Fibroblast of skin of left biceps (primary cell): ENCODE measurements at regions not wholly inside any gene's neighbourhood (a gene's known extent, or its start where the extent isn't known, plus 50 kb on each side); places are given as distances from the start of the nearest gene placed in this dataset.
"Not testable (repeated sequence)": the region's sequence is repeated elsewhere in the genome, so short reads cannot be mapped to it uniquely, and the experiment has no call there.

Experiments used
- DNase-seq, 2 experiments: peaks; one replicate each; pipeline ENCODE4 v3.0.0-alpha.2; 2013; ENCODE audit warnings: low read depth in 2 of 2

DNA sequence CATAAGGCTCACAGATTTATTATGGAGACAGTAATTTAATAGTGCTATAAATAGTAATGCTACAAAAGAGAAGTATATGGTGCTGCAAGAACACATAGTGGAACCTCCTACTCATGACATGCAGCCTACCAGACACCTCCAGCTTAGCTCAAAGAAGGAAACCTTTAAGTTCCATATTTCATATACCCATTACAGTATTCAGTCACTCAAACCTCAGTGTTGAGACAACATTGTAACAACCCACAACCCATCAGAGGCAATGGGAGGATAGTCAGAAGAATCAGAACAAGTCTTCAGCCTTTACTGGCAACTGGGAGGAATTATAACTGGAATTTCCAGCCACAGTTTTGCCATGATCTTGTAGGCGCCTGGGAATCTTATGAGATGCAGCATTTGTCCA lies 186.3 kb upstream of the VSTM2A start:
- no peak for DNase-seq

DNA sequence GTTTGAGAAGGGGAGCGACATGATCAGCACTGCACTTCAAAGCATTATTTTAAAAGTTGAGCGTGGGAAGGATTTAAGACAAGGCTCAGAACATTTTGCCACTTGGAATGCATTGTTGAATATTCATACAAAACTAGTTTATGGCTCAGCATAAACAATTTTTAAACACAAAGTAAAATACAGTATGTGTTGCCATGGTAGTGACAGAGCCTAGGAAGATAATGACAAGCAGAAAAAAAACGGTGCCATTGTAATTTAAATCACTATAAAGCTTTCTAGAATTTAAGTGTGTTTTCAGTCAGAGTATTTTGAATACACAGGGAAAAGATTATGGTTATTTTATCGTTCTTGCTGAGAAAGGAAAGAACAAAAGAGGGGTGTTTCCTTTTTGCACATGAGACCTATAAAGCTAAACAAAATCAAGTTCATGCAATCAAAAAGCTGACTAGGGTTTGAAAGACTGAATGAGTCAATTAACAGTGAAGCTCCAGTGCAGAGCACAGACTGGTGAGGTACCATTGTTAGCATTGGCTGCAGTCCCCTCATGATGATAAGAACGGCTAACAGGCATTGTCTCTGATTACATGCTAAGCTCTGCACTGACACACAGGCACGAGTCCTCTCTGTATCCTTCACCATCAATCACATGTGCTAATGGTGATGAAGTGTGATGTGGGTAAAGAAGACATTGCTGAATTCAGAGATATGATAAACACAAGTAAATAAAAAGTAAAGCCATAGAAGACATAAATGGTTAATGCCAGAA lies 181.9 kb upstream of the VSTM2A start:
- DNase-seq = no peak

GRCh38 chr7:54390565-54390964 lies 151.6 kb upstream of the VSTM2A start:
- no peak for DNase-seq

GRCh38 chr7:54392935-54393334 lies 149.2 kb upstream of the VSTM2A start:
- no peak for DNase-seq

DNA sequence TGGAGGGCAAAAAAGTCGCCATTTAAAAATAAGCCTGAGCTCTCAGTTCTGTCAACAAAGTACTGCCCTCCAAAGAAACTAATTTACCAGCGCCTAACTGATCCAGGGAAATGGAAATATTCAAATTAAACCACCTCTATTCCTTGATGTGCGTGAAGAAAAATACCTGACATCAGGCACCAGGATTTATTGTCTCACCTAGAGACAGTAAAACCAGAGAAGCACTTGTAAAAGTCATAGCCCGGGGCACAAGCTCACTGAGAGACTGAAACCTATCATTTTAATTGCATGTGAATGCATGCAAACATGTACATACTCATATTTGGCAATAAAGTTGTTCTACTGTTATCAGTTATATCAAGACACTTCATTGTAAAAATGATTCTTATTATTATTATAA lies 147.3 kb upstream of the VSTM2A start:
- DNase-seq = no peak

DNA sequence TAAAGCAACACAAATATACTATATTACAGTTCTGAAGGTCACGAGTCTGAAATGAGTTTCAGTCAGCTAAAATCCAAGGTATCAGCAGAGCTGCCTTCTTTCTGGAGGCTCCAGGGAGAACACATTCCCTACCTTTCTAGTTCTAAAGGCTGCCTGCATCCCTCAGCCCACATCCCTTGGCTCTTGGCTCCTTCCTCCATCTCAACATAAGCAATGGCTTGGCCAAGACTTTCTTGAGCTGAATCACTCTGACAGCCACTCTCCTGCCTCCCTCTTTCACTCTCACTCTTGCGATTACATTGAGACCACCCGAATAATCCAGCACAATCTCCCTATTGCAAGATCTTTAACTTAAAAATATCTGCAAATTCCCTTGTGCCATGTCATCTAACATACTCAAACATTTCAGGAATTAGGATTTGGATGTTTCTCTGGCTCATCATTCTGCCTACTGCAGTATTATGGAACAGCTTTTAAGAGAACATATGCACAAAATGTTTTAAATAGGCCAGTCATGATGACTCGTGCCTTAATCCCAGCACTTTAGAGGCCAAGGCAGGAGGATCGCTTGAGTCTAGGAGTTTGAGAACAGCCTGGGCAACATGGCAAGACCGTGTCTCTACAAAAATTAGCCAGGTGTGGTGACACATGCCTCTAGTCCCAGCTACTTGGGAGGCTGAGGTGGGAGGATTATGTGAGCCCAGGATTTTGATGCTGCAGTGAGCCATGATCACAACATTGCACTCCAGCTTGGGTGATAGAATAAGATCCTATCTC lies 144.2 kb upstream of the VSTM2A start:
- DNase-seq = no peak

DNA sequence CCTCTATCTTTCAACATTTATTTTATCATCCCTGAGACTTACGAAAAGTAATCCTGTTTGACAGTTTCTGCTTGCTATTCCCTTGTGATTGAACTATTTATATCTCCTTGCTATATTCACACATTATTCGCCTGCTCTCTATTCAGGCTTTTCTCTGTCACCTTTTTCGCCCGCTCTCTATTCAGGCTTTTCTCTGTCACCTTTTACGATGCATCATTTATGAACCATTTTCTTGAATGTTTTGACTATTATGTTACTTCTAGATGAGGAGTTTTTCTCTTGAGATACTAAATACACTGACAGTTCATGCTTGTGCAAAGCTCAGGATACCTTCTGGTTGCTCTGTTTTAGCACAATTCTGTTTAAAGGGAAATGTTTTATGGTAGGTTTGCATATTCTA lies 143.3 kb upstream of the VSTM2A start:
- no peak for DNase-seq

GRCh38 chr7:54409917-54410316 lies 132.3 kb upstream of the VSTM2A start:
- DNase-seq = no peak

DNA sequence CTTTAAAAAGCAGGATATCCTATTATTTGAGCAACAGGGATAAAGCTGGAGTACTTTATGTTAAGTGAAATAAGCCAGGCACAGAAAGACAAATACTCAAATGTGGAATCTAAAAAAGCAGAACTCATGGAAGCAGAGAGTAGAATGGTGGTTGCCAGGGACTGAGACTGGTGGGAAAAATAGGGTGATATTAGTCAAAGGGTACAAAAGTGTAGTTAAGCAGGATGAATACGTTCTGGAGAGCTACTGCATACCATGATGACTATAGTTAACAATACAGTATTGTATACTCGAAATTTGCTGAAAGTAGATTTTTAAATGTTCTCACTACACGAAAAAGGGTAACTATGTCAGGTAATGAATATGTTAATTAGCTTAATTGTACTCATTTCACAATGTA lies 125.5 kb upstream of the VSTM2A start:
- no peak for DNase-seq

DNA sequence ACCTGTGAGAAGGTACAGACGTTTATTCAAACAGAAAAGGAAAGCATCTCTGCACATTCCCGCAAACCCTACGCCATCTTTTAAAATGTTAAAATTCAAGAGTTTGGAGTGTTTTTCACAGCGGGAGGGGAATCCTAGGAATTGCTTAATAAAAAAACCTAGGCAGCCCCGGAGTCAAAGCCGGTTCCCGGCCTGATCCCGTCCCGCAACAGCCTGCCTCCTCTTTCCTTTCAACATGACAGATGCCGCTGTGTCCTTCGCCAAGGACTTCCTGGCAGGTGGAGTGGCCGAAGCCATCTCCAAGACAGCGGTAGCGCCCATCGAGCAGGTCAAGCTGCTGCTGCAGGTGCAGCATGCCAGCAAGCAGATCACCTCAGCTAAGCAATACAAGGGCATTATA lies 123.0 kb upstream of the VSTM2A start:
- no peak for DNase-seq

GRCh38 chr7:54426406-54426805 lies 115.8 kb upstream of the VSTM2A start:
- no peak for DNase-seq

GRCh38 chr7:54429111-54429510 lies 113.1 kb upstream of the VSTM2A start:
- DNase-seq = no peak

GRCh38 chr7:54439391-54439790 lies 102.8 kb upstream of the VSTM2A start:
- DNase-seq = no peak

DNA sequence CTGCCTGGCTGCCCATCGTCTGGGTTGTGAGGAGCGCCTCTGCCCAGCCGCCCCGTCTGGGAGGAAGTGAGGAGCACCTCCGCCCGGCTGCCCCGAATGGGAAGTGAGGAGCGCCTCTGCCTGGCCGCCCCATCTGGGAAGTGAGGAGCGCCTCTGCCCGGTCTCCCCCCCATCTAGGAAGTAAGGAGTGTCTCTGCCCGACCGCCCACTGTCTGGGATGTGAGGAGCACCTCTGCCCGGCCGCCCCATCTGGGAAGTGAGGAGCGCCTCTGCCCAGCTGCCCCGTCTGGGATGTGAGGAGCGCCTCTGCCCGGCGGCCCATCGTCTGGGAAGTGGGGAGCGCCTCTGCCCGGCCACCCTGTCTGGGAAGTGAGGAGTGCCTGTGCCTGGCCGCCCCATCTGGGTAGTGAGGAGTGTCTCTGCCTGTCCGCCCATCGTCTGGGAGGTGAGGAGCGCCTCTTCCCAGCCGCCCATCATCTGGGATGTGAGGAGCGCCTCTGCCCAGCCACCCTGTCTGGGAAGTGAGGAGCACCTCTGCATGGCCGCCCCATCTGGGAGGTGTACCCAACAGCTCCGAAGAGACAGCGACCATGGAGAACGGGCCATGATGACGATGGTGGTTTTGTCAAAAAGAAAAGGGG lies 98.0 kb upstream of the VSTM2A start:
- DNase-seq = not testable (repeated sequence)

GRCh38 chr7:54453168-54453567 lies 89.0 kb upstream of the VSTM2A start:
- DNase-seq = not testable (repeated sequence)

GRCh38 chr7:54454700-54455099 lies 87.5 kb upstream of the VSTM2A start:
- not testable (repeated sequence) for DNase-seq

DNA sequence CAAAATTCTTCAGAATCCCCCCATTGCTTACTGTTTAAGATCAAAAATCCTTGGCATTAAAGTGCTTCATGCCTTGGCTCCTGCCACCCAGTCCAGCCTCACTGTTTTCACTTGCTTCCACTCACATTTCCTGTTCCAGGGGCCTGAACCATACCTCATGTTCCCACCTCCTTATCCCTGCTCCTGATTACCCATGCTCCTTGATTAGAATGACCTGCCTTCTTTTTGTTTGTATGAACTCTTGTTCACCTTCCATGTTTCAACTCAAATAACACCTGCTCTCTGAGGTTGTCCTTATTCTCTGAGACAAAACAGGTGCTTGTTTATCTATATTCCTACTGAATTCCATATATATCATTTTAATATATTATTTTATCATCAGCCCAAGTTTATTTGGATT lies 77.1 kb upstream of the VSTM2A start:
- no peak for DNase-seq

DNA sequence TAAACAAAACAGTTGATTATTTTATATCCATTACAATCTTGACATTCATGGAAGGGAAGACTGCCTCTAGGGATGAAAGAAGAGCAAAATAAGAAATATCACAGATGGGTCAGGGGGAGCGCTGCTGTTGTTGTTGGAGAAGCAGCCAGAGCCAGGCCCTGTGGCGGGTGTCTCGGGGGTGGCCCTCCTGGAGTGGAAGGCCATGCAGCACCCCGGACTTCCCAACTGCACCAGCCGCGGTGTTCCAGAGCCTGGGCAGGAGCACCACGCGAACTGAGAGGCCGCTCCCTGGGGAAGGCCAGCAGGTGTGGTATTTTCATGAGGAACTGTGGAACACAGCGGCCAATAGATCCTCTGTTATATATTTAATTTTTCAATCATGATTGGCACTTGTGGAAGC lies 72.4 kb upstream of the VSTM2A start:
- DNase-seq = no peak

DNA sequence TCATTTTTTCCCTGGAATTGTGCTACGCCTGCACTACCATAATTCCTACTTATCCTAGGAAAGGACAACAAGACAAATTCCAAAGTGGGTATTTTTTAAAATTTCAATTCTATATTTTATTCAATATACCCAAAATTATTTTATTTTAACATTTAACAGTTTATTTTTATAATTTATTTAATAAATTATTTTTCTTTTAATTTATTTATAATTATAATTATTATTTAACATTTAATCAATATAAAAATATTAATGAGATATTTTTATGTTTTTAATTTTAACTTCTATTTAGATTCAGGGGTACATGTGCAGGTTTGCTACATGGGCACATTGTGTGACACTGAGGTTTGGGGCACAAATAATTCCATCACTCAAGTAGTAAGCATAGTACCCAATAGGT lies 65.6 kb upstream of the VSTM2A start:
- DNase-seq = no peak

- no peak for DNase-seq
Measured at GRCh38 chr7:54477083-54477482, 65.1 kb upstream of the VSTM2A start.

GRCh38 chr7:54483523-54483922 lies 58.7 kb upstream of the VSTM2A start:
- no peak for DNase-seq

DNA sequence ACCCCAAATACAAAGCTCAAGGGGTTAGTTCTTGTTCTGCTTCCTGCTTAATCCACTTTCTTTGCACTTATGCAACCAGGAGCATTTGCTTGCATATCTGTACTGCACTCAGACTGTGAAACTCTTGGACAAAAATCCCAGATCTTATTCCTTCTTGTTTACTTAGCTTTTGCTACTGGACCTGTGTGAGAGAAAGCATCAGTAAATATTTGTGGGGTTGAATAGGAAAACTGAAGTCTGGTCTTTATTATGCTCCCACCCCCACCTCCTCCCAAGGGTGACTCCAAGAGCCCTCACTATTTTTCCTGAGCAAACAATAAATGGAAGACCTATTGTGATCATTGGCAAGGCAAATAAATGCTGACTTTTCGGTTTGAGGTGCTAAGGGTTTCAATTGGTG lies 57.1 kb upstream of the VSTM2A start:
- no peak for DNase-seq
